Hepatocyte (in vitro differentiated cells): ENCODE measurements at regions not wholly inside any gene's neighbourhood (a gene's known extent, or its start where the extent isn't known, plus 50 kb on each side); places are given as distances from the start of the nearest gene placed in this dataset.

Experiments used
- EZH2phosphoT487 ChIP-seq: fragments of 200-600 bp; sonication (generic); IDR thresholded peaks from one replicate; pipeline ENCODE4 v1.6.1; 2018; ENCODE audit warnings: antibody characterized with exemption, mild to moderate bottlenecking, low read depth, moderate library complexity; ENCODE audit not compliant: unreplicated experiment, severe bottlenecking
- TF ChIP-seq, protein P1 (sequence below): fragments of 200-600 bp; sonication (generic); IDR thresholded peaks from 2 replicates; pipeline ENCODE4 v1.5.1; 2016; ENCODE audit warnings: antibody characterized with exemption, mild to moderate bottlenecking; ENCODE audit not compliant: poor library complexity

DNA sequence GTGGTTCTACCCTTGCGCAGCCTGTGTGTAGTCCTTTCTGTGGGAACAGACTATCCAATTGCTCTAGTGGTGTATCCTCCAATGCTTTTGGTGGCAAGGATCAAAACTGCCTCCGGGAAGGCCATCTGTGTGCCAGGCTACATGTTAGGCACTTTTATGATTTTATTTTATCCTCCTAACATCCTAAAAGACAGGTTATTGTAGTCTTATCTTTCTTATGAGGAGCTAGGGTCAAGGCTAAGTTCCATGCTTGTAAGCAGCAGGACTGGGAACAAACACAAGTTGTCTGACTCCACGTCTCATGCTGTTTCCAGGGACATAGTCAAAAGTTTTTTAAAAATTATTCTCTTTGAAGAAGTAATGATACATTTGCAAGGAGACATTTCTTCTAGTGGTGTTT lies 278.7 kb upstream of the ADAMTSL1 start:
- TF ChIP-seq, protein P1, sequence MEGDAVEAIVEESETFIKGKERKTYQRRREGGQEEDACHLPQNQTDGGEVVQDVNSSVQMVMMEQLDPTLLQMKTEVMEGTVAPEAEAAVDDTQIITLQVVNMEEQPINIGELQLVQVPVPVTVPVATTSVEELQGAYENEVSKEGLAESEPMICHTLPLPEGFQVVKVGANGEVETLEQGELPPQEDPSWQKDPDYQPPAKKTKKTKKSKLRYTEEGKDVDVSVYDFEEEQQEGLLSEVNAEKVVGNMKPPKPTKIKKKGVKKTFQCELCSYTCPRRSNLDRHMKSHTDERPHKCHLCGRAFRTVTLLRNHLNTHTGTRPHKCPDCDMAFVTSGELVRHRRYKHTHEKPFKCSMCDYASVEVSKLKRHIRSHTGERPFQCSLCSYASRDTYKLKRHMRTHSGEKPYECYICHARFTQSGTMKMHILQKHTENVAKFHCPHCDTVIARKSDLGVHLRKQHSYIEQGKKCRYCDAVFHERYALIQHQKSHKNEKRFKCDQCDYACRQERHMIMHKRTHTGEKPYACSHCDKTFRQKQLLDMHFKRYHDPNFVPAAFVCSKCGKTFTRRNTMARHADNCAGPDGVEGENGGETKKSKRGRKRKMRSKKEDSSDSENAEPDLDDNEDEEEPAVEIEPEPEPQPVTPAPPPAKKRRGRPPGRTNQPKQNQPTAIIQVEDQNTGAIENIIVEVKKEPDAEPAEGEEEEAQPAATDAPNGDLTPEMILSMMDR: no peak
- TF ChIP-seq EZH2phosphoT487: no peak
